Activated CD4-positive, CD25-positive, alpha-beta regulatory T cell treated with anti-CD3 and anti-CD28 coated beads, Interleukin-2, amount 50 U/mL, for 16 hours (primary cell): ENCODE measurements at regions not wholly inside any gene's neighbourhood (a gene's known extent, or its start where the extent isn't known, plus 50 kb on each side); places are given as distances from the start of the nearest gene placed in this dataset.
"Not testable (repeated sequence)": the region's sequence is repeated elsewhere in the genome, so short reads cannot be mapped to it uniquely, and the experiment has no call there.

Experiments used
- DNase-seq: peaks from one replicate; pipeline ENCODE4 v3.0.0-alpha.2; 2020; ENCODE audit warnings: low read depth, low spot score

GRCh38 chr6:3920321-3920720 is 71.1 kb downstream of the FAM50B start:
- DNase-seq, result no peak

GRCh38 chr6:3921663-3922062 is 72.5 kb downstream of the FAM50B start:
- no peak for DNase-seq

GRCh38 chr6:3922619-3923018 is 73.4 kb downstream of the FAM50B start:
- not testable (repeated sequence) for DNase-seq

- DNase-seq, result not testable (repeated sequence)
Measured at GRCh38 chr6:3925223-3926149, 76.3 kb downstream of the FAM50B start.

- DNase-seq, result no peak
Measured at GRCh38 chr6:3926150-3926482, 76.9 kb downstream of the FAM50B start.

GRCh38 chr6:3928111-3928510 is 78.9 kb downstream of the FAM50B start:
- no peak for DNase-seq

GRCh38 chr6:3929281-3929798 is 80.2 kb downstream of the FAM50B start:
- no peak for DNase-seq

GRCh38 chr6:3937438-3937837 is 88.3 kb downstream of the FAM50B start:
- no peak for DNase-seq

- DNase-seq, result no peak
Measured at GRCh38 chr6:3938715-3939367, 89.7 kb downstream of the FAM50B start.

- no peak for DNase-seq
Measured at GRCh38 chr6:3939368-3939958, 90.3 kb downstream of the FAM50B start.

GRCh38 chr6:3939964-3940363 is 90.8 kb downstream of the FAM50B start:
- no peak for DNase-seq

GRCh38 chr6:3940703-3941102 is 91.5 kb downstream of the FAM50B start:
- no peak for DNase-seq

- DNase-seq, result no peak
Measured at GRCh38 chr6:3943331-3943765, 94.2 kb downstream of the FAM50B start.

- no peak for DNase-seq
Measured at GRCh38 chr6:3944246-3944645, 95.1 kb downstream of the FAM50B start.

- DNase-seq, result no peak
Measured at GRCh38 chr6:3946778-3947177, 97.6 kb downstream of the FAM50B start.

GRCh38 chr6:3948866-3949265 is 99.7 kb downstream of the FAM50B start:
- no peak for DNase-seq

- DNase-seq, result no peak
Measured at GRCh38 chr6:3949521-3949920, 100.3 kb downstream of the FAM50B start.

GRCh38 chr6:3956054-3956453 is 106.9 kb downstream of the FAM50B start:
- no peak for DNase-seq

GRCh38 chr6:3957321-3957720 is 108.1 kb downstream of the FAM50B start:
- DNase-seq, result no peak

- DNase-seq, result no peak
Measured at GRCh38 chr6:3958255-3958654, 109.1 kb downstream of the FAM50B start.

- no peak for DNase-seq
Measured at GRCh38 chr6:3959385-3959784, 110.2 kb downstream of the FAM50B start.

GRCh38 chr6:3960754-3961361 is 111.7 kb downstream of the FAM50B start:
- DNase-seq, result no peak
